ENCODE measurements at regions not wholly inside any gene's neighbourhood (a gene's known extent, or its start where the extent isn't known, plus 50 kb on each side); places are given as distances from the start of the nearest gene placed in this dataset.

DNA sequence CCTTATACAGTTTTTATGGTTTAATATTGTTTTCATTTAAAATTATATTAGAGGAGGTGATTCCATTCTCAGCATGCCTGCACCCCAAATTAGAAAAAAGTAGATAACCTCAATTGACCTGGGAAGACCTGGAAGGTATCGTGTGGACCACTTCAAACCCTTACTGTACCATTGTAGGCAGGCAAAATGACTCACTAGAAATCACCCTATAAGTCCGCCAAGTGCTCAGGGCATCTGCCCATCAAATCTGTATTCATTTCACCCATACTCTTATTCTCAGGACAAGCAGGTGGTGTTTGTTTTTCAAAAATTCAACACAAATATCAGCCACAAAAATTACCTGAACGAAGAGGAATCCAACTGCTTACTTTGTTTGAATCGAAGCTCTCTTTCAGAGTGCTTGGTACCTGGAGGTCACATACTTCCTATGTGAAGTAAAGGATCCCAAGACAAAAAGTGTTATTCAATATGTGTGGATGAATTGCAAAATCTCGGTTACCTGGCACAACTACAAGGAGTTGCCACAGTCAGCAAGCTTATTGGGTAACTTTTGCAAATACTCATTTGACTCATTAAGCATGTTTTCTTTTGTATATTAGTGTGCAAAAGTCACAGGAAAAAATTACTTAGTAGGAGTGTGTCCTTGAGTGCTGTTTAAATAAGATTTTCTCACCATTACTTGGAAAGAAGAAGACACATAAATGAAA, 216.2 kb downstream of the ENC1 start:
- DNase-seq (ENCODE audit: low read depth, low spot score), result no peak

DNA sequence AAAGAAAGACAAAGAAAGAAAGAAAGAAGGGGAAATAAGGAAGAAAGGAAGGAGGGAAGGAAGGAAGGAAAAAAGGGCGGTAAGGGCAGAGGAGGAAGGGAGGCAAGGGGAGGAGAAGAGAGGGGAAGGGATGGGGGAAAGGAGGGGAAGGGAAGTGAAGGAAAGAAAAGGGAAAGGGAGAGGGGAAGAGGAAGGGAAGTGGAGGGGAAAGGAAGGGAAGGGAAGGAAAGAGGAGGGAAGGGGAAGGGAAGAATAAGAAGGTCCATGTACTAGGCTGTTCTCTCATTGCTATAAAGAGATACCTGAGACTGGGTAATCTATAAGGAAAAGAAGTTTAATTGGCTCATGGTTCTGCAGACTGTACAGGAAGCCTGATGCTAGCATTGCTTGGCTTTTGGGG, 217.1 kb downstream of the ENC1 start:
- DNase-seq (ENCODE audit: low read depth, low spot score), result no peak

GRCh38 chr5:74422671-74423070, 217.9 kb downstream of the ENC1 start:
- no peak for DNase-seq (ENCODE audit: low read depth, low spot score)

DNA sequence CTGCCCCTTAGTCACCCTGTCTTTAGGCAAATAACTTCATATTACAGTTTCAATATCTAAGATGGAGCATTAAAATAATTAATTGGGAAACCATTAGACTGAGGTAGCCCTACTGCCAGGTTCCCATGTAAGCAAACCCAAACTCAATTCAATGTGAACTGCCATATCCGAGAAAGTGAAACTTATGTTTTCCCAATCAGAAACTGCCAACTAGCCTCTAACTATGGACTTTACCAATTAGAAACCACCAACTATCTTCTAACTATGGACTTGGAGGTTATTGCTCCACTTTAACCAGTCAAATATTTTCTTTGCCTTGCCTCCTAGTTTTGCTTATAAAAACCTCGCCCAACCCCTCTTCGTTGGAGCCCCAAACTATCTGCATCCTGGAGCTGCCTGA, 218.5 kb downstream of the ENC1 start:
- DNase-seq (ENCODE audit: low read depth, low spot score), result no peak

- DNase-seq (ENCODE audit: low read depth, low spot score), result no peak
Observed at GRCh38 chr5:74421377-74421776, 219.2 kb downstream of the ENC1 start.

GRCh38 chr5:74420947-74421346, 219.6 kb downstream of the ENC1 start:
- no peak for DNase-seq (ENCODE audit: low read depth, low spot score)

- no peak for DNase-seq (ENCODE audit: low read depth, low spot score)
Observed at GRCh38 chr5:74420220-74420619, 220.3 kb downstream of the ENC1 start.

GRCh38 chr5:74419468-74419867, 221.1 kb downstream of the ENC1 start:
- no peak for DNase-seq (ENCODE audit: low read depth, low spot score)

- no peak for DNase-seq (ENCODE audit: low read depth, low spot score)
Observed at GRCh38 chr5:74418709-74419108, 221.8 kb downstream of the ENC1 start.

GRCh38 chr5:74418261-74418660, 222.3 kb downstream of the ENC1 start:
- DNase-seq (ENCODE audit: low read depth, low spot score), result no peak

GRCh38 chr5:74415695-74416102, 224.8 kb downstream of the ENC1 start:
- peak; percentile 53 for DNase-seq (ENCODE audit: low read depth, low spot score)

GRCh38 chr5:74414228-74414627, 226.3 kb downstream of the ENC1 start:
- DNase-seq (ENCODE audit: low read depth, low spot score), result no peak

DNA sequence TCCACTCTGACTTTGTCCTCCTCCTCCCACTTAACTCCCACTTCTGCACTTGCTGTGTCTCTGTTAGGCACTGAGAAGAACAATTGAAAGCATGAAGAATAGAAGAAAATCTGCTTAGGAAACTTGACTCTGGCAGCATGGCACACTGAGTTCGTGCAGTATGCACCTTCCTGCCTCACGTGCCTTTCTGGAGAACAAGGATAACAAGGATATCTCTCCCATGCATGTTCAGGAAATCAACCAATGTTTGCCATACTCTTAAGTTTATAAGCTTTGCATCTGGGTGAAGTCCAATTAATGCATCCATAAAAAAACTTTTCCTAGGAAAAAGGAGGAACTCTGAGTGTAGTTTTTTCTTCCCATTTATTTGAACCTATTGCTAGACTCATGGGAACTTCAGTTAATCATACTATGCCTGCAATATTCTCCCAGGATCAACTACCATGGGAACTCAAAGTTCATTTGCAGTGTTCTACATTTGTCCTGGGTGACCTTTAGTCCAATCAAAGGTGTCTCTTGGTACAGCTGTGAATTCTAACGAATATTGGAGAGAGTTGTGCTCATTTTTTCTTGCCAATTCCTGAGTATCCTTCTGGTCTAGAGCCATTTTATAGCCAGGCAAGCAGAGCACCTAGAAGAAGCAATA, 227.0 kb downstream of the ENC1 start:
- no peak for DNase-seq (ENCODE audit: low read depth, low spot score)

- DNase-seq (ENCODE audit: low read depth, low spot score), result peak; percentile 75
Observed at GRCh38 chr5:74412066-74412465, 228.5 kb downstream of the ENC1 start.

GRCh38 chr5:74409712-74410111, 230.8 kb downstream of the ENC1 start:
- no peak for DNase-seq (ENCODE audit: low read depth, low spot score)

GRCh38 chr5:74409166-74409706, 231.3 kb downstream of the ENC1 start:
- DNase-seq (ENCODE audit: low read depth, low spot score), result no peak

- no peak for DNase-seq (ENCODE audit: low read depth, low spot score)
Observed at GRCh38 chr5:74408150-74409043, 232.1 kb downstream of the ENC1 start.

DNA sequence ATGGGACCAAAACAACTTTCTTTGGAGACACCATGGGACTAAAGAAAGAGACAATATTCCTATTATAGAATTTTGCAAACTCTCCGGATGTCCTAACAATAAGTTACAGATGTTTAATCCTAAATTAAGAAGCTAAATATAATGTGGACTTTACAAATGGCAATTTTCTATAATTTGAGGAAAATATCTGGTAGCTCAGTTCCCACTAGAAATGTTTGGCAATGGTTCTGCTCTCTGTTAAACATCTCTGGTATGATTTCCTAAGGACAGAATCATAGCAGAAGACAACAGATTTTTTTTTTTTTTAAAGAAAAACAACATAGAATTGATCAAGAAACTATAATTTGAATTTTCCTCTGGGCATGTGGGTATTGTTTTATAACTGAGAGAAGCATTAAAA, 232.8 kb downstream of the ENC1 start:
- no peak for DNase-seq (ENCODE audit: low read depth, low spot score)

GRCh38 chr5:74406844-74407243, 233.7 kb downstream of the ENC1 start:
- DNase-seq (ENCODE audit: low read depth, low spot score), result no peak

DNA sequence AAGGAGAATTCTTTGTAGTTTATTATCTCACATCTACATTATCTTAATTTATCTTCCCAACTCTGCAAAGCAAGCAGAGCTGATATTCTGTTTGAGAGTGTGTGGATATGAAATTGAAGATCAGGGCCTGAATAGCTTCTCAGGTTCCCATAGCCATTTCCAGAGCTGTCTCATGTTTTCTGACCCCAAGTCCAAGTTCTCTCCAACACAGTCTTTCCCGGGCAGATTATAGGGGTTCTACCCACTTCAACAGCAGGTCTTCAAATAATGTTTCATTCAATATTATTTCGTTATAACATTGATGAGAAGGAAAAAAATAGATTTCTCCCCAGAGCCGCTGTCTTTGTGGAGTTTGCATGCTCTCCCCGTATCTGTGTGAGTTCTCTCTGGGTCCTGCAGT, 234.9 kb downstream of the ENC1 start:
- no peak for DNase-seq (ENCODE audit: low read depth, low spot score)

DNA sequence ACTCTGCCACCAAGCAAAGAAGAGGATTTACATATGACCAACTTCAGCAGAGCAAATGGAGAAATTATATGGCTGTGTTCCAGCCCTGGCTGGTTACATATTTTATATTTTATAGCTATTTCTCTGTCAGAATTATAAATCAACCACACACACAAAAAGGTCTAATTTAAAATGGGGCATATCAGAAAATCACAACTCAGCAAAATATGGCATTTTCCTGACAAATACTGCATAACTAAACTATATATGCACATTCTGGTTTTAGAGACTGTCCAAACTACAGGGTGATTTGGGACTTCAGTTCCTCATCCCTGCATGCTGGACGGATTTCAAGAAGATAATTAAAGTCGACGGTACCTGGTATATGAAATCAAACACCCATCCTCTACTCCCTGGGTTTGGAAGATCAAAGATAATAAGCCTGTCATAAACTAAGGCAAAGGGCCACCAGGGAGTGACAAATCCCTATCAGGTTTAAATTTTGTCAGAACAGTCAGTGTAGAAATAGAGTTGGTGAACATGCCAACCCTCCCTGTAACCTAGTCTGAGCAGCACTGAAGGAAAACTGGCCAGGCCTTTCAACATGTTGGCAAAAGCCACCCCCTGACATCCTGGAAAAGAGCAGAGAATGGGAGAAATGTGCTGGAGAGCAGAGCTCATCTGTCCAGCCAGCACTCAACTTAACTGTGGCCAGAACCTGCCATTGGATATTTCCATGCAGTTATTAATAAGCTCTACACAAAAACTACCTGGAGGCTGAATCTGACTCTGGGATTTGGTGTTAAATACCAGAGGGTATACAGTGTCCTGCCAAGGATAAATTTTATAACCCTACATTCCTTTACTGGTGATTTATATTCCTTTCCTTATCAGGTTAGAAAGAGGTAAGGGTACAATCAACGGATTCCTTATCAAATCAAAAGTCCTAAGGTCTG, 235.7 kb downstream of the ENC1 start:
- DNase-seq (ENCODE audit: low read depth, low spot score), result no peak

Measured in ELF-1 (cell line).